PC-3 (cell line): ENCODE measurements at regions not wholly inside any gene's neighbourhood (a gene's known extent, or its start where the extent isn't known, plus 50 kb on each side); places are given as distances from the start of the nearest gene placed in this dataset.

Experiments used
- ATAC-seq: fragments of 200-7000 bp; cut with Tn5 transposase; 2 replicates; pipeline ENCODE4 v1.9.1; 2020; ENCODE audit warnings: mild to moderate bottlenecking, moderate library complexity
- BruUV-seq: library from RNA; stranded (reverse); fragments of 400-500 nt; replicated peaks from 2 replicates; lab custom pipeline; 2021; lab: Mats Ljungman, UMichigan
- CTCF ChIA-PET: fragments of 300-600 bp; sonication (Branson Sonifier 250); formaldehyde crosslinking; loops from one replicate; lab custom pipeline; 2022; ENCODE audit warnings: antibody characterized with exemption; lab: Charles Lee
- POLR2A ChIA-PET: fragments of 300-600 bp; sonication (Branson Sonifier 250); formaldehyde crosslinking; loops from one replicate; lab custom pipeline; 2022; ENCODE audit warnings: antibody characterized with exemption; ENCODE audit not compliant: unreplicated experiment; lab: Charles Lee
- DNase-seq: peaks from one replicate; pipeline ENCODE4 v3.0.0-alpha.2; 2015
- H2AFZ ChIP-seq: fragments of 300-600 bp; sonication (generic); 2 replicates; pipeline ENCODE4 v1.6.0; 2016; ENCODE audit warnings: antibody characterized with exemption, low read length
- H3F3A ChIP-seq: fragments of 300-600 bp; sonication (generic); one replicate; pipeline ENCODE4 v1.6.0; 2017; ENCODE audit warnings: antibody characterized with exemption, low read length, control low read depth, mild to moderate bottlenecking; ENCODE audit not compliant: unreplicated experiment
- H3K27ac ChIP-seq: fragments of 300-600 bp; sonication (generic); 2 replicates; pipeline ENCODE4 v1.5.1; 2016; ENCODE audit warnings: mild to moderate bottlenecking, low read length
- H3K27me3 ChIP-seq: fragments of 300-600 bp; sonication (generic); 2 replicates; pipeline ENCODE4 v1.6.1; 2016; ENCODE audit warnings: low read length, mixed read lengths
- H3K36me3 ChIP-seq: fragments of 300-600 bp; sonication (generic); 2 replicates; pipeline ENCODE4 v1.6.1; 2016; ENCODE audit warnings: low read depth, mixed run types, low read length, mixed read lengths
- H3K4me1 ChIP-seq: fragments of 300-600 bp; sonication (generic); 2 replicates; pipeline ENCODE4 v1.5.1; 2016; ENCODE audit warnings: low read length; ENCODE audit not compliant: insufficient read depth
- H3K4me2 ChIP-seq: fragments of 300-600 bp; sonication (generic); 2 replicates; pipeline ENCODE4 v1.6.0; 2016; ENCODE audit warnings: low read length
- H3K4me3 ChIP-seq: fragments of 300-600 bp; sonication (generic); 2 replicates; pipeline ENCODE4 v1.5.1; 2016; ENCODE audit warnings: mild to moderate bottlenecking, low read length, mixed read lengths
- H3K79me2 ChIP-seq: fragments of 300-600 bp; sonication (generic); 2 replicates; pipeline ENCODE4 v1.6.1; 2017; ENCODE audit warnings: low read length, mixed read lengths
- H3K9ac ChIP-seq: fragments of 300-600 bp; sonication (generic); 2 replicates; pipeline ENCODE4 v1.6.0; 2016; ENCODE audit warnings: mild to moderate bottlenecking, low read length
- H3K9me2 ChIP-seq: fragments of 300-600 bp; sonication (generic); replicated peaks from 2 replicates; pipeline ENCODE4 v1.6.1; 2016; ENCODE audit warnings: mixed run types, low read length, mixed read lengths
- H3K9me3 ChIP-seq: fragments of 300-600 bp; sonication (generic); 2 replicates; pipeline ENCODE4 v1.6.1; 2016; ENCODE audit warnings: low read length, mixed read lengths
- H4K20me1 ChIP-seq: fragments of 300-600 bp; sonication (generic); 2 replicates; pipeline ENCODE4 v1.6.1; 2016; ENCODE audit warnings: low read length, mixed read lengths
- CTCF ChIP-seq: fragments of 300-600 bp; sonication (generic); conservative IDR thresholded peaks from 2 replicates; pipeline ENCODE4 v1.5.1; 2017; ENCODE audit warnings: antibody characterized with exemption, low read depth, mild to moderate bottlenecking, low read length
- EZH2 ChIP-seq: fragments of 300-600 bp; sonication (generic); IDR thresholded peaks from one replicate; pipeline ENCODE4 v1.6.1; 2017; ENCODE audit warnings: antibody characterized with exemption, mild to moderate bottlenecking, low read length; ENCODE audit not compliant: unreplicated experiment
- EZH2phosphoT487 ChIP-seq: fragments of 300-600 bp; sonication (generic); IDR thresholded peaks from 2 replicates; pipeline ENCODE4 v1.6.1; 2018; ENCODE audit warnings: mild to moderate bottlenecking, antibody characterized with exemption, low read length, borderline replicate concordance
- intact Hi-C: fragments of 100-400 bp; cut with micrococcal nuclease; formaldehyde crosslinking; loops from 2 replicates; pipeline ENCODE4 v1.9.0; 2023

DNA sequence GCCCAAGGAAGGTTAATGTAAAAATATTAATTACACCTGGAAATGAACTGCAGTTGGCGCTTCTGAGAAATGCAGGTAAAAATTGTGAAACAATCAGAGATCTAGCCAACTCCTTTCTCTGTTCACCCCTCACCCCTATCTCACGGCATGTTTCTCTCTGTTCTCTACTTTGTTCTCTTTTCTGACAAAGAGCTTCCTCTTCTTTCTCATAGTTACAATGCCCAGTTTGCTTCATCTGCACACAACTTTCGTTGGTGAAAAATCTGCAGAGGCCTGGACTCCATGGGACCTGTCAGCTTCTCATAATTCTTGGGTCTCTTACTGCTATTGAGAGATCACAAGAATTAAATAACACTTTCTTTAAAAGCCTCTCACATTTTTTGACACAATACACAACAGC, 212.9 kb upstream of the LRRN1 start:
- H3K9me3 ChIP-seq = peaks cover 36% of the 10 kb centered on the region
- ATAC-seq = no peak
- BruUV-seq = no TSS peak

DNA sequence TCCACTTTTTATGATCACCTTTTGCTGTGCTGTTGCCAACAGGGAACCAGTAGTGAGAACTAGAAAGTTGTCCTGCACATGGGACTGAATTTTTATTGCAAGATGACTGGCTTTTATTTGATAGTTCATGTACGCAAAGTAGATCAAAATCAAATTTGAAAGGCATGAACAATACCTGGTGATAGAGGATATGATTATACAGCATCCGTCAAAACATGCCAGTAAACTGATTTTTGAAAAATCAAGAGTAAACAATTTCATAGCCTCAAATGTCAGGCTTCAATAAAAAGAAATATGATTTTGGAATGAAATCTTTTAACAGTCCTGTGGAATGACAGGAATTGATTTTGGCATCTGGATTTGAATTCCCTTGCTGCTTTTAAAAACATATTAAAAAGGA, 219.6 kb upstream of the LRRN1 start:
- TF ChIP-seq EZH2 = no peak
- no peak for TF ChIP-seq CTCF
- no peak for TF ChIP-seq EZH2phosphoT487
- Histone ChIP-seq H3K27me3 (no peaks in the 10 kb centered on the region), H3K36me3 (no peaks in the 10 kb centered on the region), H3K79me2 (no peaks in the 10 kb centered on the region), H3K4me2 (no peak overlapping the region), H3K9ac (no peak overlapping the region), H3K9me2 (no peaks in the 10 kb centered on the region), H3K9me3 (peaks cover 25% of the 10 kb centered on the region), H3F3A (no peaks in the 10 kb centered on the region), H3K4me3 (no peak overlapping the region), H3K4me1 (no peaks in the 10 kb centered on the region), H2AFZ (no peak overlapping the region), H3K27ac (no peak overlapping the region), H4K20me1 (no peaks in the 10 kb centered on the region)
- CTCF ChIA-PET = no interaction called here
- POLR2A ChIA-PET = no interaction called here
- DNase-seq (no peak), ATAC-seq (no peak)
- intact Hi-C loops = no loop called here
- no TSS peak for BruUV-seq

More for the DNA sequence above, 212.9 kb upstream of the LRRN1 start:
- Histone ChIP-seq H3K4me3 (no peak overlapping the region), H3K27me3 (no peaks in the 10 kb centered on the region), H3K9ac (no peak overlapping the region), H3K4me2 (no peak overlapping the region), H2AFZ (no peak overlapping the region), H3K27ac (no peak overlapping the region), H3F3A (no peaks in the 10 kb centered on the region), H3K9me2 (no peaks in the 10 kb centered on the region), H3K4me1 (no peaks in the 10 kb centered on the region), H4K20me1 (no peaks in the 10 kb centered on the region), H3K36me3 (no peaks in the 10 kb centered on the region), H3K79me2 (no peaks in the 10 kb centered on the region)
- DNase-seq = no peak
- TF ChIP-seq EZH2 (no peak), CTCF (no peak), EZH2phosphoT487 (no peak)
- ChIA-PET POLR2A (no interaction called here), CTCF (no interaction called here)
- intact Hi-C loops = no loop called here

- no peaks in the 10 kb centered on the region for H3K9me2 ChIP-seq
- no peaks in the 10 kb centered on the region for H3K27me3 ChIP-seq
- H3K4me2 ChIP-seq = no peak overlapping the region
- no peak overlapping the region for H3K4me3 ChIP-seq
- ChIA-PET CTCF (no interaction called here), POLR2A (no interaction called here)
- H3K4me1 ChIP-seq = no peaks in the 10 kb centered on the region
- no peaks in the 10 kb centered on the region for H3K79me2 ChIP-seq
- ATAC-seq = no peak
- no peaks in the 10 kb centered on the region for H4K20me1 ChIP-seq
- intact Hi-C loops = no loop called here
- no peak overlapping the region for H3K27ac ChIP-seq
- no TSS peak for BruUV-seq
- peaks cover 22% of the 10 kb centered on the region; the same call in 1 of the 2 replicates for H3K9me3 ChIP-seq
- no peaks in the 10 kb centered on the region for H3K36me3 ChIP-seq
- no peaks in the 10 kb centered on the region for H3F3A ChIP-seq
- TF ChIP-seq EZH2phosphoT487 (no peak), CTCF (no peak), EZH2 (no peak)
- H2AFZ ChIP-seq = no peak overlapping the region
- no peak for DNase-seq
- no peak overlapping the region for H3K9ac ChIP-seq
Observed at GRCh38 chr3:3578718-3579117, 220.5 kb upstream of the LRRN1 start.
